ENCODE measurements at regions not wholly inside any gene's neighbourhood (a gene's known extent, or its start where the extent isn't known, plus 50 kb on each side); places are given as distances from the start of the nearest gene placed in this dataset.

GRCh38 chr5:147177125-147177840, 57.5 kb upstream of the STK32A start:
- Histone ChIP-seq H3K4me3 (ENCODE audit: low read length) (no peak overlapping the region), H3K27me3 (ENCODE audit: control insufficient read depth, insufficient read depth, low read length) (no peaks in the 10 kb centered on the region), H3K36me3 (ENCODE audit: control insufficient read depth, insufficient read depth, low read length) (no peaks in the 10 kb centered on the region), H3K4me1 (ENCODE audit: control insufficient read depth, insufficient read depth, low read length) (no peaks in the 10 kb centered on the region), H3K27ac (ENCODE audit: low read length) (no peak overlapping the region), H3K9me3 (ENCODE audit: control insufficient read depth, insufficient read depth, low read length) (no peaks in the 10 kb centered on the region)
- no peak for DNase-seq (ENCODE audit: low read depth, low spot score)
- no CpG with 5 or more reads among the region's 6 CpGs for WGBS (ENCODE audit: insufficient coverage, insufficient read length)

- H3K4me1 ChIP-seq (ENCODE audit: control insufficient read depth, insufficient read depth, low read length): no peaks in the 10 kb centered on the region
- no CpG with 5 or more reads among the region's 3 CpGs for WGBS (ENCODE audit: insufficient coverage, insufficient read length)
Observed at GRCh38 chr5:147179562-147180147, 55.2 kb upstream of the STK32A start.

GRCh38 chr5:147180751-147181150, 54.1 kb upstream of the STK32A start:
- no peaks in the 10 kb centered on the region for H3K36me3 ChIP-seq (ENCODE audit: control insufficient read depth, insufficient read depth, low read length)
- WGBS (ENCODE audit: insufficient coverage, insufficient read length): no CpG with 5 or more reads among the region's 4 CpGs
- H3K4me1 ChIP-seq (ENCODE audit: control insufficient read depth, insufficient read depth, low read length): no peaks in the 10 kb centered on the region
- DNase-seq (ENCODE audit: low read depth, low spot score): no peak
- H3K27ac ChIP-seq (ENCODE audit: low read length): no peak overlapping the region
- H3K4me3 ChIP-seq (ENCODE audit: low read length): no peak overlapping the region
- H3K27me3 ChIP-seq (ENCODE audit: control insufficient read depth, insufficient read depth, low read length): no peaks in the 10 kb centered on the region
- no peaks in the 10 kb centered on the region for H3K9me3 ChIP-seq (ENCODE audit: control insufficient read depth, insufficient read depth, low read length)

More at GRCh38 chr5:147179562-147180147, 55.2 kb upstream of the STK32A start:
- Histone ChIP-seq H3K27me3 (ENCODE audit: control insufficient read depth, insufficient read depth, low read length) (no peaks in the 10 kb centered on the region), H3K27ac (ENCODE audit: low read length) (no peak overlapping the region), H3K9me3 (ENCODE audit: control insufficient read depth, insufficient read depth, low read length) (no peaks in the 10 kb centered on the region), H3K4me3 (ENCODE audit: low read length) (no peak overlapping the region), H3K36me3 (ENCODE audit: control insufficient read depth, insufficient read depth, low read length) (no peaks in the 10 kb centered on the region)
- no peak for DNase-seq (ENCODE audit: low read depth, low spot score)

Data from iPS DF 6.9 (cell line).